GM10266 (cell line): ENCODE measurements at regions not wholly inside any gene's neighbourhood (a gene's known extent, or its start where the extent isn't known, plus 50 kb on each side); places are given as distances from the start of the nearest gene placed in this dataset.

Experiments
- DNase-seq: peaks from one replicate; pipeline ENCODE4 v3.0.0; 2012; ENCODE audit errors: extremely low spot score
- TF ChIP-seq, protein P1 (sequence below): IDR thresholded peaks from 2 replicates; pipeline ENCODE4 v1.5.1; 2012; ENCODE audit warnings: mild to moderate bottlenecking, low read depth; ENCODE audit not compliant: control insufficient read depth, insufficient read depth; ENCODE audit errors: missing control alignments

DNA sequence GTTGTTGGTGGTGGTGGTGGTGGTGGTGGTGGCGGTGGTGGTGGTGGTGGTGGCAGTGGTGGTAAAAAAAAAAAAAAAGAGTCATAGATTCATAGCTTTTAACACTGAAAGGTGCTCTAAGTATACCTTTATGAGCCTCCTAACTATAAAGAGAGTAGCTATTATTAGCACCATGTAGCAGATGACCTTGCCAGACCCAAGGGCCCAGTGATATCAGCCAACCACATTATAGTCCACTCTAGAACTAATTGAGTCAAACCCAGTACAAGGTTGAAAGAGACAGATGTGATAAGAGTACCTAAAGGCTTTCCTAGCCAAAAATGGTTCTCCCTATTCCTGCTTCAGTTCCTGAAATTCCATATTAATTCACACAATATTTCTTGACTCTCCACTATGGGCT, 245.3 kb downstream of the HACE1 start:
- TF ChIP-seq, protein P1, sequence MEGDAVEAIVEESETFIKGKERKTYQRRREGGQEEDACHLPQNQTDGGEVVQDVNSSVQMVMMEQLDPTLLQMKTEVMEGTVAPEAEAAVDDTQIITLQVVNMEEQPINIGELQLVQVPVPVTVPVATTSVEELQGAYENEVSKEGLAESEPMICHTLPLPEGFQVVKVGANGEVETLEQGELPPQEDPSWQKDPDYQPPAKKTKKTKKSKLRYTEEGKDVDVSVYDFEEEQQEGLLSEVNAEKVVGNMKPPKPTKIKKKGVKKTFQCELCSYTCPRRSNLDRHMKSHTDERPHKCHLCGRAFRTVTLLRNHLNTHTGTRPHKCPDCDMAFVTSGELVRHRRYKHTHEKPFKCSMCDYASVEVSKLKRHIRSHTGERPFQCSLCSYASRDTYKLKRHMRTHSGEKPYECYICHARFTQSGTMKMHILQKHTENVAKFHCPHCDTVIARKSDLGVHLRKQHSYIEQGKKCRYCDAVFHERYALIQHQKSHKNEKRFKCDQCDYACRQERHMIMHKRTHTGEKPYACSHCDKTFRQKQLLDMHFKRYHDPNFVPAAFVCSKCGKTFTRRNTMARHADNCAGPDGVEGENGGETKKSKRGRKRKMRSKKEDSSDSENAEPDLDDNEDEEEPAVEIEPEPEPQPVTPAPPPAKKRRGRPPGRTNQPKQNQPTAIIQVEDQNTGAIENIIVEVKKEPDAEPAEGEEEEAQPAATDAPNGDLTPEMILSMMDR, result no peak
- no peak for DNase-seq

DNA sequence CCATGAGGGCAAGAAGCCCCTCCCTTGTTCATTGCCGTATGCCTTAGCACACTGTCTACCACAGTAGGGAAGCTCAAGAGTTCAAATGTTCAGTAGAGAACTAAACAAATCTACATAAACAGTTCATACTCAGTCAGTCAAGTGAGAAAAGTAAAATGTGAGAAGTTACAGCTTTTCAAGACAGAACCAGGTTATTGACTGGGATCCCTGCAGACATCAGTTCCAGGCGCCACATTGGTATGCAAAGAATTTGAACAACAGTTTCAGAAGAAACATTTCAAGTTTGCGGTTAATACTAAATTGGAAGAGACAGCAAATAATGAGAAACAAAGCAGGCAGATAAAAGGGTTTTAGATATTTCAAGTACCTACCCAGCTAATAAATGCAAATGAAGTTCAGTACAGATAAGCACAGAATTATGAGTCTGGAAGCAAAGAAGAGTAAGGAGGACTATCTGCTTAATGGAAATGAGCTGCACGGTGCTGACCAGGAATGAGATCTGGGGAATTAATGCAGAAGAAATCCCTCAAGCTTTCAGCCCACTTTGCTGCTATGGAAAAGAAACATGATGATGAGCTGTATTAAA, 246.2 kb downstream of the HACE1 start:
- DNase-seq, result no peak
- TF ChIP-seq, protein P1, result no peak

DNA sequence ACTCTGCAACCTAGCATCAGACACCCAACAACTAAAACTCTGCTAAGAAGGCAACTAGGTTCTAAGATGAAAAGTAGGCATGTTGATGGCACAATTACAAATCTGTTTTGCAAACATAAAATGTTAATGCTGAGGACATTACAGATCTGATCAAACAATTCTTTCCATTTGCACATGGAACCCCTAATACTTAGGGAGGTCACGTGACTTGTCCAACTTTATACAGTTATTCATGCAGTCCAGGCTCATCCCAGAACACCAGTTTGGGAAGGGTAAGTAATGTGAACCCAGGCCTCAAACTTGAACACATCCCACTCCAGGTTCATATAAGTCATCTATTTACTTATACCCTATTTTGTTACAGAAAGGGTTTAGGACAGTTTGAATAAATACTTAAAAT, 247.2 kb downstream of the HACE1 start:
- TF ChIP-seq, protein P1, result no peak
- no peak for DNase-seq

DNA sequence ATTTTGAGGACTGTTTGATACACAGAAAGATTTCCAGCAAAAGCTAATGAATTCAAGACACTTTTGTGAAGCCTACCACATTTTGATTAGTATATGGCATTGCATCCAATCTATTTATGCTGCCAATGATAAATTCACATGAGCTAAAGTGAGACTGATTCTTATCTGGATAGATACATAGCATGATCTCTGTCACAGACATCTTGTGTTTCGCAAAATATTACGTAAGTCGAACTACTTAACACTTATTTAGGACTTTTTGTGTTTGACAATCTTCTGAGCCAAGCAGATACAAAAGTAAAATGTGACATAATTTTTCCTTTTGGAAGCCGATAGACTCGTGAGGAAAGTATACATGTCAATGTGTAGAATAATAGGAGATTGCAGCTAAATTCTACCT, 251.6 kb downstream of the HACE1 start:
- DNase-seq, result no peak
- TF ChIP-seq, protein P1, result no peak

DNA sequence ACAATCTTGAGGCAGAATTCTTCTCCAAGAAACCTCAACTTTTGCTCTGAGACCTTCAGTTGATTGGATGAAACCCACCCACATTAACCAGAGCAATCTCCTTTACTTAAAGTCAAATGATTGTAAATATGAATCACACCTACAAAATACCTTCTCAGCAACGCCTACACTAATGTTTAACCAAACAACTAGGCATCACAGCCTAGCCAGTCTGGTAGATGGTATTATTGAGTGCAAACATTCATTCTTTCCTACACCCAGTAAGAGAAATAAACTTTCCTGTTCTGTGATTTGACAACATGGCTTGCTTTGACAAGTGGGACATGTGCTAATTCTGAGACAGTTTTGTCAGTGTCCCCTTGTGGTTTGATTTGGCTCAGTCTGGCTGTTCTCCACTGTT, 252.2 kb downstream of the HACE1 start:
- TF ChIP-seq, protein P1, result no peak

DNA sequence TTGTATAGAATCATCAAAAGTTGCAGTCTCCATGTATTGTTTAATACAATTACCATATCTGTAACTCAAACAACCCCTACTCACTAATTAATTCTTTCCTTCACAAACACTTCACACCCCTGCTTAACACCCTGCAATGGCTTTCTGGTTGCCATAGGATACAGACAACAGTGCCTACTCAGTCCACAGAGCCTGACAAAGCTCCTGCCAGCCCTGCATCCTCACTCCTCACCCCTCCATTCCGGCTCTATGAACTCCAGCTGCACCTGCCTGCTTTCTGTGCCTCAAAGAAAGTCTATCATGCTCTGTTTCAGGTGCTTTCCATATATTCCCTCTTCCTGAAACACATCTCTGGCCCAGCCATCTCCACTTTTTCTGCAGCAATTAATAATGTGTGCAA, 253.4 kb downstream of the HACE1 start:
- TF ChIP-seq, protein P1, result no peak
- no peak for DNase-seq

More for the DNA sequence above, 252.2 kb downstream of the HACE1 start:
- no peak for DNase-seq

DNA sequence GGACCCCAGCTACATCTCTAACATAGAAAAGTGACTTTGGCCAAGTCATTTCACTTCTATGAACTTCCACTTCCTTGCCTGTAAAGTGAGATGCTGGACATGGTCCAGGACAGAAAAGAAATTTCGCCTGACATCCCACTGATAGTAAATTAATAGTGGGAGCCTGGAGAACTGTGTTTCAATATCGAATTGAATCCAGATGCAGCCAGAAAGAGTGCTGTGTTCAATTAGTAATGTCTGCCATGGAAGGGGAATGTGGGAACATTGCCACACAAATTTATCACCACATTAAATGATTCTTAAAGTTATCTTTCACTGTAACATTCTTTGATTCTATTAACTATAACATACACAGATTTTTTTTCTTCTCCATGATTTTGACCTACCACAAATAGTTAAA, 255.0 kb downstream of the HACE1 start:
- DNase-seq, result no peak
- TF ChIP-seq, protein P1, result no peak
